ENCODE measurements at regions not wholly inside any gene's neighbourhood (a gene's known extent, or its start where the extent isn't known, plus 50 kb on each side); places are given as distances from the start of the nearest gene placed in this dataset.
A peak's percentile ranks its signal among the peaks of the same experiment; 100 is the strongest.

GRCh38 chr13:50711131-50711815 is 132.2 kb downstream of the DLEU7 start:
- Histone ChIP-seq H4K20me1 (ENCODE audit: insufficient read depth, low read length) (no peaks in the 10 kb centered on the region), H3K9ac (ENCODE audit: low read depth, low read length) (no peak overlapping the region), H3K79me2 (ENCODE audit: insufficient read depth, low read length) (no peaks in the 10 kb centered on the region), H2AFZ (ENCODE audit: low read depth, low read length) (no peak overlapping the region), H3K4me2 (ENCODE audit: insufficient read depth, low read length) (no peak overlapping the region), H3K27ac (ENCODE audit: low read length) (no peak overlapping the region), H3K27me3 (ENCODE audit: insufficient read depth, low read length, poor library complexity) (no peaks in the 10 kb centered on the region), H3K9me3 (ENCODE audit: insufficient read depth, low read length, severe bottlenecking) (no peaks in the 10 kb centered on the region), H3K4me1 (ENCODE audit: insufficient read depth, low read length) (peaks cover 78% of the 10 kb centered on the region), H3K4me3 (ENCODE audit: low read depth in 1 of 2, low read length in 2 of 2) (no peak overlapping the region), H3K36me3 (ENCODE audit: insufficient read depth, low read length) (no peaks in the 10 kb centered on the region)
- no peak for TF ChIP-seq CTCF (IDR thresholded peaks at IDR 0.05; ENCODE audit: borderline replicate concordance, extremely low read depth, low read length, poor library complexity, severe bottlenecking)
- no peak for TF ChIP-seq EZH2 (IDR thresholded peaks at IDR 0.05; ENCODE audit: borderline replicate concordance, low read depth, low read length, severe bottlenecking)
- ATAC-seq (ENCODE audit: insufficient read depth, low read depth) (no peak), DNase-seq (no peak)

GRCh38 chr13:50711996-50712395 is 131.5 kb downstream of the DLEU7 start:
- Histone ChIP-seq H3K4me1 (ENCODE audit: insufficient read depth, low read length) (peaks cover 71% of the 10 kb centered on the region), H3K79me2 (ENCODE audit: insufficient read depth, low read length) (no peaks in the 10 kb centered on the region), H3K9ac (ENCODE audit: low read depth, low read length) (no peak overlapping the region), H3K9me3 (ENCODE audit: insufficient read depth, low read length, severe bottlenecking) (no peaks in the 10 kb centered on the region), H3K27ac (ENCODE audit: low read length) (peak overlapping the region; percentile 89), H3K36me3 (ENCODE audit: insufficient read depth, low read length) (no peaks in the 10 kb centered on the region), H3K27me3 (ENCODE audit: insufficient read depth, low read length, poor library complexity) (no peaks in the 10 kb centered on the region), H2AFZ (ENCODE audit: low read depth, low read length) (no peak overlapping the region), H4K20me1 (ENCODE audit: insufficient read depth, low read length) (no peaks in the 10 kb centered on the region), H3K4me2 (ENCODE audit: insufficient read depth, low read length) (no peak overlapping the region), H3K4me3 (ENCODE audit: low read depth in 1 of 2, low read length in 2 of 2) (no peak overlapping the region)
- DNase-seq, result no peak
- TF ChIP-seq CTCF (IDR thresholded peaks at IDR 0.05; ENCODE audit: borderline replicate concordance, extremely low read depth, low read length, poor library complexity, severe bottlenecking) (no peak), EZH2 (IDR thresholded peaks at IDR 0.05; ENCODE audit: borderline replicate concordance, low read depth, low read length, severe bottlenecking) (no peak)
- no peak for ATAC-seq (ENCODE audit: insufficient read depth, low read depth)

- Histone ChIP-seq H2AFZ (ENCODE audit: low read depth, low read length) (no peak overlapping the region), H3K9me3 (ENCODE audit: insufficient read depth, low read length, severe bottlenecking) (no peaks in the 10 kb centered on the region), H3K4me2 (ENCODE audit: insufficient read depth, low read length) (peak overlapping the region; percentile 58; the same call in 1 of the 2 replicates), H3K4me1 (ENCODE audit: insufficient read depth, low read length) (peaks cover 67% of the 10 kb centered on the region), H3K9ac (ENCODE audit: low read depth, low read length) (peak overlapping the region; percentile 42; the same call in 1 of the 2 replicates), H3K79me2 (ENCODE audit: insufficient read depth, low read length) (no peaks in the 10 kb centered on the region), H3K27me3 (ENCODE audit: insufficient read depth, low read length, poor library complexity) (no peaks in the 10 kb centered on the region), H3K4me3 (ENCODE audit: low read depth in 1 of 2, low read length in 2 of 2) (peak overlapping the region in 1 of 2 experiments; percentile 2; a peak in 1 of 4 replicates), H3K36me3 (ENCODE audit: insufficient read depth, low read length) (no peaks in the 10 kb centered on the region), H4K20me1 (ENCODE audit: insufficient read depth, low read length) (no peaks in the 10 kb centered on the region), H3K27ac (ENCODE audit: low read length) (peak overlapping the region; percentile 89)
- ATAC-seq (ENCODE audit: insufficient read depth, low read depth), result no peak
- TF ChIP-seq EZH2 (IDR thresholded peaks at IDR 0.05; ENCODE audit: borderline replicate concordance, low read depth, low read length, severe bottlenecking) (no peak), CTCF (IDR thresholded peaks at IDR 0.05; ENCODE audit: borderline replicate concordance, extremely low read depth, low read length, poor library complexity, severe bottlenecking) (no peak)
- no peak for DNase-seq
These were observed 131.0 kb downstream of the DLEU7 start for GRCh38 chr13:50712456-50712855.
